ENCODE measurements at regions not wholly inside any gene's neighbourhood (a gene's known extent, or its start where the extent isn't known, plus 50 kb on each side); places are given as distances from the start of the nearest gene placed in this dataset.
"Not testable (repeated sequence)": the region's sequence is repeated elsewhere in the genome, so short reads cannot be mapped to it uniquely, and the experiment has no call there.

- intact Hi-C loops (cut with DNase I, micrococcal nuclease) = no loop called here
- H3K4me1 ChIP-seq (ENCODE audit: low read depth) = no peaks in the 10 kb centered on the region
Observed at GRCh38 chr5:112535356-112535755, 116.3 kb upstream of the EPB41L4A start.

DNA sequence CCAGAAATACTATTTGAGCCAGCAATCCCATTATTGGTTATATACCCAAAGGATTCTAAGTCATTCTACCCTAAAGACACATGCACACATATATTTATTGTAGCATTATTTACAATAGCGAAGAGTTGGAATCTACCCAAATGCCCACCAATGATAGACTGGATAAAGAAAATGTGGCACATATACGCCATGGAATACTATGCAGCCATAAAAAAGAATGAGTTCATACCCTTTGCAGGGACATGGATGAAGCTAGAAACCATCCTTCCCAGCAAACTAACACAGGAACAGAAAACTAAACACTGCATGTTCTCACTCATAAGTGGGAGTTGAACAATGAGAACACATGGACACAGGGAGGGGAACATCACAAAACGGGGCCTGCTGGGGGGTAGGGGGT lies 125.5 kb upstream of the EPB41L4A start:
- intact Hi-C loops (cut with DNase I, micrococcal nuclease); H3K4me3 ChIP-seq; DNase-seq; H3K9me3 ChIP-seq; ATAC-seq; H3K36me3 ChIP-seq (ENCODE audit: low read depth); H3K4me1 ChIP-seq (ENCODE audit: low read depth): not testable (repeated sequence)

More at GRCh38 chr5:112535356-112535755, 116.3 kb upstream of the EPB41L4A start:
- TF ChIP-seq, protein P1, sequence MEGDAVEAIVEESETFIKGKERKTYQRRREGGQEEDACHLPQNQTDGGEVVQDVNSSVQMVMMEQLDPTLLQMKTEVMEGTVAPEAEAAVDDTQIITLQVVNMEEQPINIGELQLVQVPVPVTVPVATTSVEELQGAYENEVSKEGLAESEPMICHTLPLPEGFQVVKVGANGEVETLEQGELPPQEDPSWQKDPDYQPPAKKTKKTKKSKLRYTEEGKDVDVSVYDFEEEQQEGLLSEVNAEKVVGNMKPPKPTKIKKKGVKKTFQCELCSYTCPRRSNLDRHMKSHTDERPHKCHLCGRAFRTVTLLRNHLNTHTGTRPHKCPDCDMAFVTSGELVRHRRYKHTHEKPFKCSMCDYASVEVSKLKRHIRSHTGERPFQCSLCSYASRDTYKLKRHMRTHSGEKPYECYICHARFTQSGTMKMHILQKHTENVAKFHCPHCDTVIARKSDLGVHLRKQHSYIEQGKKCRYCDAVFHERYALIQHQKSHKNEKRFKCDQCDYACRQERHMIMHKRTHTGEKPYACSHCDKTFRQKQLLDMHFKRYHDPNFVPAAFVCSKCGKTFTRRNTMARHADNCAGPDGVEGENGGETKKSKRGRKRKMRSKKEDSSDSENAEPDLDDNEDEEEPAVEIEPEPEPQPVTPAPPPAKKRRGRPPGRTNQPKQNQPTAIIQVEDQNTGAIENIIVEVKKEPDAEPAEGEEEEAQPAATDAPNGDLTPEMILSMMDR (IDR thresholded peaks at IDR 0.05) = no peak
- Histone ChIP-seq H3K4me3 (no peak overlapping the region), H3K9me3 (no peaks in the 10 kb centered on the region), H3K36me3 (ENCODE audit: low read depth) (no peaks in the 10 kb centered on the region)
- no peak for DNase-seq
- ATAC-seq = no peak

GRCh38 chr5:112546946-112547592 lies 128.0 kb upstream of the EPB41L4A start:
- ATAC-seq = no peak
- no peaks in the 10 kb centered on the region for H3K9me3 ChIP-seq
- H3K4me3 ChIP-seq = no peak overlapping the region
- H3K36me3 ChIP-seq (ENCODE audit: low read depth) = no peaks in the 10 kb centered on the region
- TF ChIP-seq, protein P1 (IDR thresholded peaks at IDR 0.05) = no peak
- no peaks in the 10 kb centered on the region for H3K4me1 ChIP-seq (ENCODE audit: low read depth)
- intact Hi-C loops (cut with DNase I, micrococcal nuclease) = no loop called here
- no peak for DNase-seq

- Histone ChIP-seq H3K9me3 (no peaks in the 10 kb centered on the region), H3K4me1 (ENCODE audit: low read depth) (no peaks in the 10 kb centered on the region), H3K36me3 (ENCODE audit: low read depth) (no peaks in the 10 kb centered on the region), H3K4me3 (no peak overlapping the region)
- intact Hi-C loops (cut with DNase I, micrococcal nuclease) = no loop called here
- ATAC-seq (no peak), DNase-seq (no peak)
- TF ChIP-seq, protein P1 (IDR thresholded peaks at IDR 0.05) = no peak
Observed at GRCh38 chr5:112548246-112548881, 129.3 kb upstream of the EPB41L4A start.

DNA sequence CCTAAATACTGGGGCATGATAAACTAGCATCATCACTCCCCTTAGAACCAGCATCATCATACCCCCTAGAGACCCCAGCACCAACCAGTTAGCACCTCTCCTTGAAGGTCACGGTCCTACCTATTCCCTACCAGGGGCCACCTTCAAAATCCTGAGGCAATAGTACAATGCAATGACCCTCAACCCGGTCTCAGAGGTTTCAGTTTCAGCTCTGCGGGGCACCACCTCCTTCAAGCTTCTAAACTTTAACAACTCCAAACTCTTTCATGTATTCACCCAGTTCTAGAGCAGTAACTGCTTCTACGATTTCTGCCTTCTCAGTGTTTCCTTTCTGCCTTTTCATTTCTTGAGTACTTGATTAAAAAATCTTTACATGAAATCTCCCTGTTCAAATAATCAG lies 130.1 kb upstream of the EPB41L4A start:
- Histone ChIP-seq H3K4me1 (ENCODE audit: low read depth) (no peaks in the 10 kb centered on the region), H3K4me3 (no peak overlapping the region), H3K9me3 (no peaks in the 10 kb centered on the region), H3K36me3 (ENCODE audit: low read depth) (no peaks in the 10 kb centered on the region)
- no peak for DNase-seq
- intact Hi-C loops (cut with DNase I, micrococcal nuclease) = no loop called here
- peak; percentile 40 for ATAC-seq
- TF ChIP-seq, protein P1 (IDR thresholded peaks at IDR 0.05) = no peak

- intact Hi-C loops (cut with DNase I, micrococcal nuclease) = loop anchor here (2.0 to 5.0 kb wide), 2 partner anchors 207 to 208 kb away; no protein-coding TSS in a partner anchor
- no peaks in the 10 kb centered on the region for H3K4me1 ChIP-seq (ENCODE audit: low read depth)
- TF ChIP-seq, protein P1 (IDR thresholded peaks at IDR 0.05) = no peak
- DNase-seq (no peak), ATAC-seq (no peak)
- no peaks in the 10 kb centered on the region for H3K9me3 ChIP-seq
- no peaks in the 10 kb centered on the region for H3K36me3 ChIP-seq (ENCODE audit: low read depth)
- H3K4me3 ChIP-seq = no peak overlapping the region
Observed at GRCh38 chr5:112549605-112550166, 130.6 kb upstream of the EPB41L4A start.
